Gastroesophageal sphincter (tissue), 3 donors: ENCODE measurements at regions not wholly inside any gene's neighbourhood (a gene's known extent, or its start where the extent isn't known, plus 50 kb on each side); places are given as distances from the start of the nearest gene placed in this dataset.

ENCODE experiments used
- EP300 ChIP-seq: sonication (generic); formaldehyde crosslinking; IDR thresholded peaks from one replicate; pipeline ENCODE4 v1.6.1; 2017; ENCODE audit warnings: antibody characterized with exemption, mild to moderate bottlenecking
- POLR2A ChIP-seq, 2 donors: fragments of 450-650 bp; IDR thresholded peaks; one replicate each; pipeline ENCODE4 v1.6.1; 2017; ENCODE audit warnings: antibody characterized with exemption in 2 of 2, mild to moderate bottlenecking in 2 of 2, moderate library complexity in 1 of 2
- POLR2AphosphoS5 ChIP-seq: sonication (generic); formaldehyde crosslinking; IDR thresholded peaks from one replicate; pipeline ENCODE4 v1.6.1; 2017; ENCODE audit warnings: antibody characterized with exemption
- TF ChIP-seq, protein P1 (sequence below), 4 experiments: fragments of 200-600 bp in 2 of 4; fragments of 450-650 bp in 2 of 4; sonication (generic) in 1 of 4; IDR thresholded peaks; one replicate each; pipeline ENCODE4 v1.5.1; 2017 to 2019; ENCODE audit warnings: antibody characterized with exemption in 4 of 4, mild to moderate bottlenecking in 2 of 4, moderate library complexity in 2 of 4

DNA sequence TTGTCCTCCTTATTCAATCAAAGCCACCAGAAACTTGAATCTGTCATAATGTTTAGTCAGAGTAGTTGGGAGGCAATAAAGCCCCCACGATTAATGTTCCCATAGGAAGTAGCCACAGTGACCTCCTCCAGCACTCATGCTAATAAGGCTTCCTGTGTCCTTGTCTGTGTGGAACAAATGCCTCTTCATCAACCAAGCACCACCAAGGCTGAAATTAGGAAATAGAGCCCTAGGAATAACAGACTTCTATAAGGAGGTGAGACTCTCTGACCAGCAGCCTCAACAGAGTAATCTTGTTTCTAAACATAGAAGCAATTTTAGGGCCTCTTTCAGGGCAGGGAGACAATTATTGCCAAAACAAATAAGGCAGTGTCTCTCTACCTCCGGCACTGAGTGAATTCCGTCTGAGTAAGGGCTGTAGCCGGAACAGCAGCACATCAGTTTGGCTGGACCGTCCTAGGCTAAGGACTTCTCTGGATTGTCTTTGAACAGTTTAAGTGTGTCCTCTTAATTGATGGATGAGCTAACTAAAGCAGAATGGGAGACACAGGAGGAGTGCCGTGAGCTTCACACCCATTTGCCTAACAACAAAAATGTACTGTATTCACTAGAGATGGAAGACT lies 329.2 kb upstream of the HAND2 start:
- TF ChIP-seq, protein P1, sequence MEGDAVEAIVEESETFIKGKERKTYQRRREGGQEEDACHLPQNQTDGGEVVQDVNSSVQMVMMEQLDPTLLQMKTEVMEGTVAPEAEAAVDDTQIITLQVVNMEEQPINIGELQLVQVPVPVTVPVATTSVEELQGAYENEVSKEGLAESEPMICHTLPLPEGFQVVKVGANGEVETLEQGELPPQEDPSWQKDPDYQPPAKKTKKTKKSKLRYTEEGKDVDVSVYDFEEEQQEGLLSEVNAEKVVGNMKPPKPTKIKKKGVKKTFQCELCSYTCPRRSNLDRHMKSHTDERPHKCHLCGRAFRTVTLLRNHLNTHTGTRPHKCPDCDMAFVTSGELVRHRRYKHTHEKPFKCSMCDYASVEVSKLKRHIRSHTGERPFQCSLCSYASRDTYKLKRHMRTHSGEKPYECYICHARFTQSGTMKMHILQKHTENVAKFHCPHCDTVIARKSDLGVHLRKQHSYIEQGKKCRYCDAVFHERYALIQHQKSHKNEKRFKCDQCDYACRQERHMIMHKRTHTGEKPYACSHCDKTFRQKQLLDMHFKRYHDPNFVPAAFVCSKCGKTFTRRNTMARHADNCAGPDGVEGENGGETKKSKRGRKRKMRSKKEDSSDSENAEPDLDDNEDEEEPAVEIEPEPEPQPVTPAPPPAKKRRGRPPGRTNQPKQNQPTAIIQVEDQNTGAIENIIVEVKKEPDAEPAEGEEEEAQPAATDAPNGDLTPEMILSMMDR (IDR thresholded peaks at IDR 0.05) = no peak
- TF ChIP-seq POLR2A (IDR thresholded peaks at IDR 0.05) = no peak
- no peak for TF ChIP-seq EP300
- TF ChIP-seq POLR2AphosphoS5 = no peak
